Caki2 (cell line): ENCODE measurements at regions not wholly inside any gene's neighbourhood (a gene's known extent, or its start where the extent isn't known, plus 50 kb on each side); places are given as distances from the start of the nearest gene placed in this dataset.
"Not testable (repeated sequence)": the region's sequence is repeated elsewhere in the genome, so short reads cannot be mapped to it uniquely, and the experiment has no call there.

ENCODE experiments used
- DNase-seq: peaks from one replicate; pipeline ENCODE4 v3.0.0-alpha.2; 2015; ENCODE audit warnings: low read depth
- in situ Hi-C: cut with HindIII; loops from 2 replicates; pipeline ENCODE4 v1.10.0; 2016; ENCODE audit warnings: low sequenced_read_pairs, low pct_unique_long_range_greater_than_20kb, mixed read lengths

DNA sequence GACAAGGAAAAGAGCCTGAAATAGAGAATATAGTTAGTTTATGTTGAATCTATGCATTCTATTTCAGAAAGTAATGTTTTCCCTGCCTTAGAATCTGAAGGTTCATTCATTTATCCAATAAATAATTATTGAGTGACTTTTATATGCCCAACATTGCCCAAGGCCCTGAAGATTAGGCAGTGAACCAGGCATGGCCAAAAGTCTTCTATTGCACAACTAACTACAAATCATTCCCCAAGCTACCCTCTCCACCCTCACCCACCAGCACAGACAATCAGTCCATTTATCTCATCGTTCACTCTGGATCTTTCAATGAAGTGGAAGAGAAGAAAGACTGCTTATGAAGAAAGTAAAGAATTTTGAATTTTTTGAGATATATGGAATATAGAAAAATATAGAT is 268.4 kb downstream of the PLK2 start:
- in situ Hi-C loops: loop anchor here (25.0 kb wide), 1 partner anchor 871 kb away; no protein-coding TSS in a partner anchor

DNA sequence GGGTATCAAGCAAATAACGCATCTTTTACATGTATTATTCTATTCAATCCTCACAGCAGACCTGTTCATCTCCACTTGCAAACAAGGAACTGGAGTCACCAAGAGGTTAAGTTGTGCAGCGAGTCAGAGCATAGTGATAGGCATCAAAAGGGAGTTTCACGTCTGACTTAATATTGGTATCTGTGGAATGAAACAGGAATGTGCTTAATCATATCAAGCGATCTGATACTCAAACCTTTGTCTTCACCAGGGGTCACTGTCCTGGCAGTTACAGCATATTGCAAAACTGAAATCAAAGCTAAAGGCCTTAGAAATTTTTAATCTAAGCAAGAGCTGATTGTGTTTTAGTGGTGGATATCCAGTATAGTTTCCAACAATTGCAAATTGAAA is 271.6 kb downstream of the PLK2 start:
- in situ Hi-C loops: loop anchor here (25.0 kb wide), 1 partner anchor 874 kb away; no protein-coding TSS in a partner anchor
- DNase-seq: peak; percentile 95

More for the DNA sequence above, 268.4 kb downstream of the PLK2 start:
- no peak for DNase-seq

DNA sequence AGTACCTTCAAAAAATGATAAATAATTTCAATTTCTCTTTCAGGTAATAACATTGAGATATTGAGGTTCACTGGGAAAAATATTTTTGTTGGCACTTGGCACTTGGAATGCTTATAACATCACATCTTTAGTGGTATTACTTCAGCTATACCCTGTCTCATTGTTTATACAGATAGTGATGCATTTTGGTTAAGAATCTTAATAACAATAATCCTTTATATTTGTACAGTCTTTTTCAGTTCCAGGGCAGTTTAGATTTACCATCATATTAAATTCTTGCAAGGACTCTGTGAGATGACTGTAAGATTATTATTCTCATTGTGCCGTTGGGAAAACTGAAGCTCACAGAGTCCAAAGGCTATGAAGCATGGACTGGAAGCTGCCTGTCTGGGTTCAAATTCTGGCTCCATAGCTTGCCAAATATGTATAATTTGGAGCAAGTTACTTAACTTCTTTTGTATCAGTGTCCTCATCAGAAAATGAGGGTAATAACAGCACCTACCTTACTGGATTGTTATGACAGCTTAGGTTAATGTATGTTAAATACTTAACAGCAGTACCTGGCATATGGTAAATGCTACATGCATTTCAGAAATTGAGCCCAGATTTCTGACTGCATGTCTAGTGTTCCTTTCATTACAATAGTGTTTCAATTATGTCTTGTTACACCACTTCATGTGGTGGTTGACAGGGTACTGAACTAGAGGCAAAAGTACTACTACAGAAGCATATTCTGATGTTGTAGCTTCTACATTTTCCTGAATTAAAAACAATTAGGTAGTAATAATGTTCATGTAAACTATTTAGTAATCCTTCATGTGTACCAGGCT is 272.2 kb downstream of the PLK2 start:
- DNase-seq: peak; percentile 38
- in situ Hi-C loops: loop anchor here (25.0 kb wide), 1 partner anchor 875 kb away; no protein-coding TSS in a partner anchor

GRCh38 chr5:58185801-58186200 is 274.1 kb downstream of the PLK2 start:
- in situ Hi-C loops: loop anchor here (25.0 kb wide), 1 partner anchor 876 kb away; no protein-coding TSS in a partner anchor
- no peak for DNase-seq

- DNase-seq: no peak
- in situ Hi-C loops: loop anchor here (25.0 kb wide), 1 partner anchor 877 kb away; no protein-coding TSS in a partner anchor
These were observed 274.5 kb downstream of the PLK2 start for GRCh38 chr5:58185397-58185796.

DNA sequence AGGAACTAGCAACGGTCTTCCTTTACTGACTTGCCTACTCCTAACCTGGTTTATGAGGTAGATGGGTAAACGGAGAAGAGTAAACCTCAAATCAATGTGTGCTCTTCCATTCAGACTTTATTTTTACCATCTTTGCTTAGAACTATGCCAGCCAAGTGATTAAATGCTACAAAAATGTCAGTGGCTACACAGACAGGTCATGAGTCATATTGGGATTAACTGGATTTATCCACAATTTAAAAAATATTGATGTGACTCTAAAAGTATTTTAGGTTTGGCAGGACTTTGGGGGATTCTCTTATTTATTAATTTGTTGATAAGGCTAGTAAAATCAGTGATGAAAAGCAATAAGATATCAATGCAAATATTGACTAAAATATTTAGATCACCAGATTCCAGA is 275.0 kb downstream of the PLK2 start:
- DNase-seq: peak; percentile 18
- in situ Hi-C loops: loop anchor here (25.0 kb wide), 1 partner anchor 877 kb away; no protein-coding TSS in a partner anchor

- in situ Hi-C loops: loop anchor here (25.0 kb wide), 1 partner anchor 879 kb away; no protein-coding TSS in a partner anchor
- no peak for DNase-seq
These were observed 276.1 kb downstream of the PLK2 start for GRCh38 chr5:58183786-58184085.

- in situ Hi-C loops: loop anchor here (25.0 kb wide), 1 partner anchor 879 kb away; no protein-coding TSS in a partner anchor
- no peak for DNase-seq
These were observed 276.7 kb downstream of the PLK2 start for GRCh38 chr5:58183078-58183785.

DNA sequence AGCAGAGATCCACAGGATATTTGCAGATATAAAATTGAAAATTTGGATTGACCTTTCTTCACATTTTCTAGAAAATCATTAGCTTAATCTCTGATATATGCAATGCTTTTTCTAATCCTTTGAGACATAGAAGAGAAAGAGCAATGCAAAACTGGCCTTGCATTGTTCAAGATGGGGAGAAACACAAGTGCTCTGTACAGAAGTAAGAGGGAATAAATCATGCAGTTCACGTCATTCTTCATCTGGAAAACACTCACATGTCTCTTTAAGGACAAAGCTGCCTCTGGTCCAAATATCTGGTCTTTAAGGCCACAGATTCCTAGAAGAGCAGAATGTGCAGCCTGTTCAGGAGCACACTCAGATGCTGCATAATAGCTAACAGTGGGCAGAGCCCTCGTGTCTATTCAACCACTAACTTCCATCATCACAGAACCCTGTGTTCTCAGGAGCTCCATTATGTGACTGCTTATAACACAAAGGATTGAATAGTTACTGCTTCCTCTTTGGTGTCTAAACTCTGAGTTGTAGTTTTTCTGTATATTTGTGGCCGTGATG is 277.5 kb downstream of the PLK2 start:
- in situ Hi-C loops: loop anchor here (25.0 kb wide), 1 partner anchor 880 kb away; no protein-coding TSS in a partner anchor
- DNase-seq: no peak

- in situ Hi-C loops: loop anchor here (25.0 kb wide), 1 partner anchor 881 kb away; no protein-coding TSS in a partner anchor
- DNase-seq: no peak
These were observed 278.2 kb downstream of the PLK2 start for GRCh38 chr5:58181578-58182286.

DNA sequence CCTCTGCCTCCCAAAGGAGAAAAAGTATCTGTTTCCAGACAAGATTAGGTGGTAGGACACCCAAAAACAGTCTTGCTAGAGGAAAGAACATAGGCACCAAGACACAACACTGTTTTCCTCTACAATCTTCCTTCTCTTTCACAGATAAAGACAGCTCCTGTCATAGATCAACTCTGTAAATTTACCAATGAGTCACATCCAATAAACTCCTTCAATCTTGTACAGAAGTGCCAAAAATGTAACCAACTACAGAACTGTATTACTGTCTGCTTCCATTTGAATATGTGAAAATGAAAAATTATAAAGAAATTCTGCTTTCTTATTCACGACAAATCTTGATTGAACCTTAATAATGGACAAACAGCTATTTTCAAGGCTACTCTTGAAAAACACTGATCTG is 286.9 kb downstream of the PLK2 start:
- DNase-seq: no peak
- in situ Hi-C loops: no loop called here

DNA sequence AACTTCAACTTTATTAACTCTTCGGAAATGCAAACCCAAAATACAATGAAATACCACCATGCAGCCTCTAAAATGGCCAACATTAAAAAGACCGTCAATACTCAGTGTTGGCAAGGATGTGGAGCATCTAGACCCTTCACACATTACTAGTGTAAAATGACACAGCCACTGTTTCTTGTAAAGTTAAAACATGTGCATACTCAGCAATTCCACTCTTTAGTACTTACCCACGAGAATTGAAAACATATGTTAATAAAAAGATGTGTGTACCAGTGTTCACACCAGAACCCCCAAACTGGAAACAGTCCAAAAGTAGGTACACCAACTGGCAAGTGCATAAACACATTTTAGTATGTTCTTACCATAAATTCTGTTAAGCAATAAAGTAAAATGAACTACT is 294.7 kb downstream of the PLK2 start:
- no peak for DNase-seq
- in situ Hi-C loops: no loop called here

DNA sequence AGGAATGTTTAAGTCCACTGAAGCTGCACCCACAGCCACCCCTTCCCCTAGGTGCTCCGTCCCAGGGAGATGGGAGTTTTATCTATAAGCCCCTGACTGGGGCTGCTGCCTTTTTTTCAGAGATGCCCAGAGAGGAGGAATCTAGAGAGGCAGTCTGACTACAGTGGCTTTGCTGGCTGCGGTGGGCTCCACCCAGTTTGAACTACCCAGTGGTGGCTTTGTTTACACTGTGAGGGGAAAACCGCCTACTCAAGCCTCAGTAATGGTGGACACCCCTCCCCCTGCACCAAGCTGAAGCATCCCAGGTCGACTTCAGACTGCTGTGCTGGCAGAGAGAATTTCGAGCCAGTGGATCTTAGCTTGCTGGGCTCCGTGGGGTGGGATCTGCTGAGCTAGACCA is 298.0 kb downstream of the PLK2 start:
- DNase-seq, in situ Hi-C loops: not testable (repeated sequence)

DNA sequence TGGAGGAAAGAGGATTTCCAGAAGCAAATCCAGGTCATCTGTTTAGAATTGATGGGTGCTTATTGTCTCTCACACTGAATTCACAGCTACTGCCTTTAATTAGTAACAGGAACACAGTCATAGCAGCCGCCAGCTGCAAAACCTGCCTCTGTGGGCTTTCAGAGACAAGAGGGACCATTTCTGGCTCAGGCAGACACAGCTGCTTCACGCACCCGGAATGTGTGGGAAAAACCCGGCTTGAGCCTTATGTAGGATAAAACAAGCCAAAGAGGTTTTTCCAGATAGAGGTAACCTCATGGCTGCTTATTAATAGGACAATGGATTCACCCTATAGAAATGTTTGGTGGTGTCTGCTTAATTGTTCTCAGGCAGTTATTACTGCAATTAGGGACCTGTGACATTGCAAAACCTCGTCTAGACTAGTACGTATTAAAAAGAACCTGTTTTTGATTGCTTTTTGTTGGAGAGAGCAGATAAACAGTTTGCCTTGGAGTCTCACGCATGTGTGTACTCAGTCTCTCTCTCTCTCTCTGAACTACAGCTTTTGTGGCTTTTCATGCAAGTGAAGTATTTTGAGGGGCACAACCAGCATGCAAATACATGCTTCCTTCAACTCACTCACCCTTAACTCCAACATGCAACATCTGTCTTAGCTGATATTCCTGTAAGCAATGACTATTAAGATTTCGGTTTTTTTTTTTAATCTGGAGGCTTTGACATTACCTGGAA is 302.7 kb downstream of the PLK2 start:
- DNase-seq: no peak
- in situ Hi-C loops: no loop called here

GRCh38 chr5:58156361-58156760 is 303.5 kb downstream of the PLK2 start:
- in situ Hi-C loops: no loop called here
- no peak for DNase-seq

- in situ Hi-C loops: no loop called here
- no peak for DNase-seq
These were observed 306.6 kb downstream of the PLK2 start for GRCh38 chr5:58153255-58153654.

DNA sequence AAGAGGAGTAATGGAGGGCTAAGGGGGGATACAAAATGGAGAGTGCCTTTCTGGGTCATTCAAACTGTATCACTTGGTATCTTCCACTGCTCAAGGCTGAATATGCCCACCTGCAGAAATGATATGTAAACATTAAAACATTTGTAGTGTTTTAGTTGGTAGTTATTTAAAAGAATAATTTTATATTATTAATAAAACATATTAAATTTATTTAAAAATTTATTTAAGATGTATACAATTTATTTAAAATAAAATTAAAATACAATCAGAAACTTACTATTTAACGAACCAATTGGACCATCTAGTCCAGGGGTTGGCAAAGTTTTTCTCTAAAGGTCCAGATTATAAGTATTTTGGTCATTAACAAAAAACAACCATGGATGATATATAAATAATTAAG is 308.5 kb downstream of the PLK2 start:
- no peak for DNase-seq
- in situ Hi-C loops: no loop called here

DNA sequence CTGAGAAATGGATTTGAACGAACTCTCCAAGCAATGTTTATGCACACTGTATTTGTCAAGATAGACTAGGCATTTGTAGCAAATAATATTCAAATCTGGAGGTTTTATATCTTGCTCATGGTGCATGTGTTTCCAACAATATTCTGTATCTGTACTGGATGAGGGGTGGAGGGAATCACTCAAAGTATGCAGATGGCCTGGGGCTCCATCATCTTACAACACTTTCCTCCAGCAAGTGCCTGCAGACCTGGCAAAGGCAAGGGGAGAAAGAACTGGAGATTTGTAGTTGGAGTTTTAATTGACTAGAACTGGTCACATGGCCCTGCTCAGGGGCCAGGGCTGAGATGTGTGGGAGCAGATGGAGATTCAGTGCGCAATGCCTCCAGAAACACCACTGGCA is 309.0 kb downstream of the PLK2 start:
- in situ Hi-C loops: no loop called here
- no peak for DNase-seq
